CD1c-positive myeloid dendritic cell (primary cell): ENCODE measurements at regions not wholly inside any gene's neighbourhood (a gene's known extent, or its start where the extent isn't known, plus 50 kb on each side); places are given as distances from the start of the nearest gene placed in this dataset.

Experiments
- DNase-seq: peaks from one replicate; pipeline ENCODE4 v3.0.0-alpha.2; 2016; ENCODE audit errors: extremely low spot score

- DNase-seq, result no peak
These were observed 633.3 kb downstream of the FAT4 start for GRCh38 chr4:125948021-125948420.

- no peak for DNase-seq
These were observed 636.6 kb downstream of the FAT4 start for GRCh38 chr4:125951261-125951887.

- no peak for DNase-seq
These were observed 637.9 kb downstream of the FAT4 start for GRCh38 chr4:125952631-125953030.

- DNase-seq, result no peak
These were observed 641.5 kb downstream of the FAT4 start for GRCh38 chr4:125956276-125956675.

GRCh38 chr4:125958519-125958918 lies 643.8 kb downstream of the FAT4 start:
- no peak for DNase-seq

GRCh38 chr4:125961626-125962025 lies 646.9 kb downstream of the FAT4 start:
- no peak for DNase-seq

- no peak for DNase-seq
These were observed 661.2 kb downstream of the FAT4 start for GRCh38 chr4:125975861-125976397.

- DNase-seq, result no peak
These were observed 665.2 kb downstream of the FAT4 start for GRCh38 chr4:125979950-125980349.

- DNase-seq, result no peak
These were observed 668.4 kb downstream of the FAT4 start for GRCh38 chr4:125983168-125983567.

- DNase-seq, result no peak
These were observed 671.1 kb downstream of the FAT4 start for GRCh38 chr4:125985856-125986255.

GRCh38 chr4:125986307-125986706 lies 671.6 kb downstream of the FAT4 start:
- DNase-seq, result no peak

- DNase-seq, result no peak
These were observed 673.7 kb downstream of the FAT4 start for GRCh38 chr4:125988464-125988863.

- no peak for DNase-seq
These were observed 676.6 kb downstream of the FAT4 start for GRCh38 chr4:125991398-125991797.

GRCh38 chr4:125992891-125993290 lies 678.1 kb downstream of the FAT4 start:
- DNase-seq, result no peak

- DNase-seq, result no peak
These were observed 679.3 kb downstream of the FAT4 start for GRCh38 chr4:125994024-125994423.

GRCh38 chr4:125994430-125994829 lies 679.7 kb downstream of the FAT4 start:
- no peak for DNase-seq

- DNase-seq, result no peak
These were observed 690.2 kb downstream of the FAT4 start for GRCh38 chr4:126004941-126005340.

- no peak for DNase-seq
These were observed 692.4 kb downstream of the FAT4 start for GRCh38 chr4:126007142-126007541.

GRCh38 chr4:126012691-126013290 lies 698.0 kb downstream of the FAT4 start:
- no peak for DNase-seq

GRCh38 chr4:126018274-126018673 lies 703.5 kb downstream of the FAT4 start:
- no peak for DNase-seq

- DNase-seq, result no peak
These were observed 709.1 kb downstream of the FAT4 start for GRCh38 chr4:126023896-126024295.

- no peak for DNase-seq
These were observed 712.8 kb downstream of the FAT4 start for GRCh38 chr4:126027601-126028000.

GRCh38 chr4:126028876-126029275 lies 714.1 kb downstream of the FAT4 start:
- DNase-seq, result no peak

GRCh38 chr4:126037231-126037630 lies 722.5 kb downstream of the FAT4 start:
- no peak for DNase-seq
